ENCODE measurements at regions not wholly inside any gene's neighbourhood (a gene's known extent, or its start where the extent isn't known, plus 50 kb on each side); places are given as distances from the start of the nearest gene placed in this dataset.

DNA sequence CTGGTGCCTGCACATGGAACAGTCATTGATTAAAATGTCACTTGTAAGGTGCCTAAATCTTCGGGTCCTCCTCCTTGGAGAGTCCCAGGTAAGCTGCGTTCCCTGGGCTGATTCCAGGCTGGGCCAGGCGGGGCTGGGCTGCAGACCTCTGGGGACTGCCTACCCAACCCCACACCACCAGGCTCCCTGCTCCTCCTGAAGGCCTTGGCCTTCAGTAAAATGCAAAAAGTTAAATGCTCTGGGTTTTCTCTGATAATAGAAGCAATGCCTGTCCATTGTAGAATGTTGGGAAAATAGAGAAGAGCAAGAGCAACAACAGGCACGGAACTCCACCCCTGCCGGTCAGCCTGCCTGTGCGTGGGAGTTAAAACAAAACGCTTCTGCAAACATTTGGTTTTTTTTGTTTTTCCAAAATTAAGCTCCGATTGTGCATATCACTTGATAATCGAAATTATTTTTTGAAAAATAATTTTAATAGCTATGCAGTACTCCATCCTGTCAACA is 363.9 kb downstream of the SEC14L1 start:
- no peaks in the 10 kb centered on the region for H3K4me1 ChIP-seq
- no peak for DNase-seq (ENCODE audit: low spot score)
- no peak for TF ChIP-seq CTCF (IDR thresholded peaks at IDR 0.05)
- H3K4me3 ChIP-seq: no peak overlapping the region
- no peaks in the 10 kb centered on the region for H3K9me3 ChIP-seq
- H3K27me3 ChIP-seq: no peaks in the 10 kb centered on the region
- no peak overlapping the region for H3K27ac ChIP-seq
- H3K36me3 ChIP-seq: no peaks in the 10 kb centered on the region

DNA sequence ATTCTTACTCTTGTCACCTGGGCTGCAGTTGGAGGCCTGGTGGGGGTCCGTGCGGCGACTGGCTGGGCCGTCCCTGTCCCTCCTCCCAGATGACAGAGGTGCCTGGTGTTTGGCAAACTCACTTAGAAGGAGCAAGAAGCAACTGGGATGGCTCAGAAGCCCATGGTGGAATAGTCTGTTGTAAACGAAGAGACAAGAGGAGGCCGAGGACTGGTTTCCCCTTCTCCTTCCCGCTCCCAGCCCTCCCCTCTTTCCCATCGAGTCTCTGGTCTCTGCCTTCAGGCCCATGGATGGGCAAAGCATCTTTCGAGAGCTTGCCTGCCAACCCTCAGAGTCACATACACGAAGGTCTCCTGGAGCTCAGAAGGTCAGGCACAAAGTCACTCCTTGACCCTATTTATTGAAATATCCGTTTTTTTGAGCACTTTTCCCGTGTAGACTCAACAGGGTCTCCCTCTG is 364.4 kb downstream of the SEC14L1 start:
- TF ChIP-seq CTCF (IDR thresholded peaks at IDR 0.05): no peak
- Histone ChIP-seq H3K27ac (no peak overlapping the region), H3K4me1 (no peaks in the 10 kb centered on the region), H3K9me3 (no peaks in the 10 kb centered on the region), H3K4me3 (no peak overlapping the region), H3K27me3 (no peaks in the 10 kb centered on the region), H3K36me3 (no peaks in the 10 kb centered on the region)
- no peak for DNase-seq (ENCODE audit: low spot score)

- Histone ChIP-seq H3K4me3 (no peak overlapping the region), H3K27me3 (no peaks in the 10 kb centered on the region), H3K27ac (no peak overlapping the region), H3K36me3 (no peaks in the 10 kb centered on the region), H3K9me3 (peaks cover 0 to 8% of the 10 kb centered on the region in 2 donors), H3K4me1 (no peaks in the 10 kb centered on the region)
- DNase-seq (ENCODE audit: low spot score): no peak
- no peak for TF ChIP-seq CTCF (IDR thresholded peaks at IDR 0.05)
These were observed 365.7 kb downstream of the SEC14L1 start for GRCh38 chr17:77506371-77506991.

DNA sequence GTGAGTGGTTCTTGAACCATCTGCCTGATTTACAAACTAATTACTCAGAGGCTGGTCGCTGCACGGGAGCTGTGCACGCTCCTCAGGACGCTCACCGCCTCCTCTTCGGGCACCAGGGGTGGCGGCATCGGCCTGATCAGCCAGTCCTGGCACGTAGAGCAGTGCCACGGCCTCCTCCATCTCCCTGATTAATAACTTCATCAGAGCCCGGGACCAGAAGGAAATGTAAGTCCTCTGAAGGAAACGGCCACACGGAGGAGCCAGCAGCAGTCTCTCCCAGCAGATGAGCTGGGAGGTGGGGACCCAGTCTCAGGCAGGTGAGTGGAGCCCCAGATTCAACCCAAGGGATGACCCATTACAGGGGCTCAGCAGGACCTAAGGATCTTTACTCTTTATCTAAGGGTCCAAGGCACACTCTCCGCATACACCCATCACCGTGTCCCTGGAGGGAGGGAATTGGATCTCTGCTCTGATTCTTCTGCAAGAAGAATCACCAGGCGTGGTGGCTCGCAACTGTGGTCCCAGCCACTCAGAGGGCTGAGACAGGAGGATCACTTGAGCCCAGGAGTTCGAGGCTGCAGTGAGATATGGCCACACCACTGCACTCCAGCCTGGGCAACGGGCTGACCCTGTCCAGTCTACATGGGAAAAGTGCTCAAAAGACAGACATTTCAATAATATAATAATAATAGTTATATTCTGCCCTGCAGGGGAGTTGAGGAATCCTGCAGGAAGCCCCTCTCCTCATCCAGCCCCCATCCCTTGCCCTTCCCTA is 366.5 kb downstream of the SEC14L1 start:
- no peak for DNase-seq (ENCODE audit: low spot score)
- no peak for TF ChIP-seq CTCF (IDR thresholded peaks at IDR 0.05)
- Histone ChIP-seq H3K27me3 (no peaks in the 10 kb centered on the region), H3K9me3 (peaks cover 0 to 13% of the 10 kb centered on the region in 2 donors), H3K4me1 (no peaks in the 10 kb centered on the region), H3K36me3 (no peaks in the 10 kb centered on the region), H3K27ac (no peak overlapping the region), H3K4me3 (no peak overlapping the region)

GRCh38 chr17:77508047-77508715 is 367.4 kb downstream of the SEC14L1 start:
- TF ChIP-seq CTCF (IDR thresholded peaks at IDR 0.05): no peak
- H3K27me3 ChIP-seq: no peaks in the 10 kb centered on the region
- no peak for DNase-seq (ENCODE audit: low spot score)
- no peaks in the 10 kb centered on the region for H3K36me3 ChIP-seq
- H3K9me3 ChIP-seq: peaks cover 0 to 13% of the 10 kb centered on the region in 2 donors
- H3K4me3 ChIP-seq: no peak overlapping the region
- no peak overlapping the region for H3K27ac ChIP-seq
- H3K4me1 ChIP-seq: no peaks in the 10 kb centered on the region

All from right atrium auricular region (tissue), 2 donors.